ENCODE measurements at regions not wholly inside any gene's neighbourhood (a gene's known extent, or its start where the extent isn't known, plus 50 kb on each side); places are given as distances from the start of the nearest gene placed in this dataset.

DNA sequence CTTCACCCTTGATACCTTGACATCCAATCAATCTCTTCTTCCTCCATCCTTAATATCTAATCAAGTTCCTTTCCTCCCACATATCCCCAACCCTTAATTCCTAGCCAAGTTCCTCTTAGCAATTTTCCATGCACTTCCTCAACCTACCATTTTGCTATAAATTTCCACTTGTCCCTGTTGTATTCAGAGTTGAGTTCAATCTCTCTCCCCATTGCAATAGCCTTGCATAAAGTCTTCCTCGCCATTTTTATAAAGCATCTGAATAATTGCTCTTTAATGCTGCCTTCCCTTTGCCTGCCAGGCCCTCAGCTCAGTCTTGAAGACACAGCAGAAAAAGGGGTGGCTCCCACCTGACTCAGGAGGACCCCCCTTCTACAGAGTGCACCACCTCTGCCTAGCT lies 390.3 kb downstream of the HHIPL2 start:
- TF ChIP-seq, protein P1, sequence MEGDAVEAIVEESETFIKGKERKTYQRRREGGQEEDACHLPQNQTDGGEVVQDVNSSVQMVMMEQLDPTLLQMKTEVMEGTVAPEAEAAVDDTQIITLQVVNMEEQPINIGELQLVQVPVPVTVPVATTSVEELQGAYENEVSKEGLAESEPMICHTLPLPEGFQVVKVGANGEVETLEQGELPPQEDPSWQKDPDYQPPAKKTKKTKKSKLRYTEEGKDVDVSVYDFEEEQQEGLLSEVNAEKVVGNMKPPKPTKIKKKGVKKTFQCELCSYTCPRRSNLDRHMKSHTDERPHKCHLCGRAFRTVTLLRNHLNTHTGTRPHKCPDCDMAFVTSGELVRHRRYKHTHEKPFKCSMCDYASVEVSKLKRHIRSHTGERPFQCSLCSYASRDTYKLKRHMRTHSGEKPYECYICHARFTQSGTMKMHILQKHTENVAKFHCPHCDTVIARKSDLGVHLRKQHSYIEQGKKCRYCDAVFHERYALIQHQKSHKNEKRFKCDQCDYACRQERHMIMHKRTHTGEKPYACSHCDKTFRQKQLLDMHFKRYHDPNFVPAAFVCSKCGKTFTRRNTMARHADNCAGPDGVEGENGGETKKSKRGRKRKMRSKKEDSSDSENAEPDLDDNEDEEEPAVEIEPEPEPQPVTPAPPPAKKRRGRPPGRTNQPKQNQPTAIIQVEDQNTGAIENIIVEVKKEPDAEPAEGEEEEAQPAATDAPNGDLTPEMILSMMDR (IDR thresholded peaks at IDR 0.05 in 2 of 3, conservative IDR thresholded peaks at IDR 0.05 in 1 of 3; ENCODE audit: borderline replicate concordance in 1 of 3, insufficient read depth in 1 of 3, low read depth in 2 of 3, low read length in 2 of 3): no peak
- TF ChIP-seq, protein P2, sequence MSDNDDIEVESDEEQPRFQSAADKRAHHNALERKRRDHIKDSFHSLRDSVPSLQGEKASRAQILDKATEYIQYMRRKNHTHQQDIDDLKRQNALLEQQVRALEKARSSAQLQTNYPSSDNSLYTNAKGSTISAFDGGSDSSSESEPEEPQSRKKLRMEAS (IDR thresholded peaks at IDR 0.05): no peak
- no peak for TF ChIP-seq POLR2A (IDR thresholded peaks at IDR 0.05; ENCODE audit: borderline replicate concordance, extremely low read depth, insufficient read depth, insufficient read length)
- no peak for TF ChIP-seq POLR2AphosphoS5 (IDR thresholded peaks at IDR 0.05; ENCODE audit: low read depth, low read length)
- TF ChIP-seq, protein P3, sequence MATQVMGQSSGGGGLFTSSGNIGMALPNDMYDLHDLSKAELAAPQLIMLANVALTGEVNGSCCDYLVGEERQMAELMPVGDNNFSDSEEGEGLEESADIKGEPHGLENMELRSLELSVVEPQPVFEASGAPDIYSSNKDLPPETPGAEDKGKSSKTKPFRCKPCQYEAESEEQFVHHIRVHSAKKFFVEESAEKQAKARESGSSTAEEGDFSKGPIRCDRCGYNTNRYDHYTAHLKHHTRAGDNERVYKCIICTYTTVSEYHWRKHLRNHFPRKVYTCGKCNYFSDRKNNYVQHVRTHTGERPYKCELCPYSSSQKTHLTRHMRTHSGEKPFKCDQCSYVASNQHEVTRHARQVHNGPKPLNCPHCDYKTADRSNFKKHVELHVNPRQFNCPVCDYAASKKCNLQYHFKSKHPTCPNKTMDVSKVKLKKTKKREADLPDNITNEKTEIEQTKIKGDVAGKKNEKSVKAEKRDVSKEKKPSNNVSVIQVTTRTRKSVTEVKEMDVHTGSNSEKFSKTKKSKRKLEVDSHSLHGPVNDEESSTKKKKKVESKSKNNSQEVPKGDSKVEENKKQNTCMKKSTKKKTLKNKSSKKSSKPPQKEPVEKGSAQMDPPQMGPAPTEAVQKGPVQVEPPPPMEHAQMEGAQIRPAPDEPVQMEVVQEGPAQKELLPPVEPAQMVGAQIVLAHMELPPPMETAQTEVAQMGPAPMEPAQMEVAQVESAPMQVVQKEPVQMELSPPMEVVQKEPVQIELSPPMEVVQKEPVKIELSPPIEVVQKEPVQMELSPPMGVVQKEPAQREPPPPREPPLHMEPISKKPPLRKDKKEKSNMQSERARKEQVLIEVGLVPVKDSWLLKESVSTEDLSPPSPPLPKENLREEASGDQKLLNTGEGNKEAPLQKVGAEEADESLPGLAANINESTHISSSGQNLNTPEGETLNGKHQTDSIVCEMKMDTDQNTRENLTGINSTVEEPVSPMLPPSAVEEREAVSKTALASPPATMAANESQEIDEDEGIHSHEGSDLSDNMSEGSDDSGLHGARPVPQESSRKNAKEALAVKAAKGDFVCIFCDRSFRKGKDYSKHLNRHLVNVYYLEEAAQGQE (IDR thresholded peaks at IDR 0.05; ENCODE audit: low read depth): no peak
- TF ChIP-seq YY1 (IDR thresholded peaks at IDR 0.05; ENCODE audit: extremely low read depth, insufficient replicate concordance, low read depth, low read length): no peak

Data from HCT116 (cell line).